ENCODE measurements at regions not wholly inside any gene's neighbourhood (a gene's known extent, or its start where the extent isn't known, plus 50 kb on each side); places are given as distances from the start of the nearest gene placed in this dataset.

DNA sequence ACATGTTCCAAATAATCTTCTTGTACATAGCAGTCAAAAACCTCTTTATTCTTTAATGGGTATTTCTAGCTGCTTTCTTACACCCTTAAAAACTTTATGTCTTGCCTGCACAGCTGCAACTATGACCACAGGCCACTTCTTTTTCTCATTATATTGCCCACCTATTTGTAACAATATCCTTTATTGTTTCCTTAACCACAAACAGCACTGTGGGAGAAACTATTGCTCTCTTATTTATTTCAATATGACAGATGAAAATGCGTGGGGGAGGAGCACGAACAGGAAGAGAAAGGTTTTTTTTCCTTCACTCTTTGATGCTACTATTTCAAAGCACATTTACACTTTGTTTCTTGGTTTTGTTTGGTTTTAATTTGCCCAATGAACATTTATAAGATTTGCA is 253.5 kb downstream of the GJA1 start:
- Histone ChIP-seq H3K4me3 (ENCODE audit: low read depth, low read length, poor library complexity, severe bottlenecking) (no peak overlapping the region), H3K9ac (ENCODE audit: low read length) (no peak overlapping the region), H3K36me3 (ENCODE audit: insufficient read depth, low read length) (no peaks in the 10 kb centered on the region), H3K9me2 (ENCODE audit: low read depth, low read length) (no peaks in the 10 kb centered on the region), H3K4me1 (ENCODE audit: insufficient read depth, low read length, severe bottlenecking) (no peaks in the 10 kb centered on the region), H4K20me1 (ENCODE audit: insufficient read depth, low read length) (no peaks in the 10 kb centered on the region), H3K79me2 (ENCODE audit: insufficient read depth, low read length) (no peaks in the 10 kb centered on the region), H2AFZ (ENCODE audit: low read length) (no peak overlapping the region), H3K27me3 (ENCODE audit: insufficient read depth, low read length) (no peaks in the 10 kb centered on the region), H3K4me2 (ENCODE audit: low read length) (no peak overlapping the region), H3F3A (ENCODE audit: insufficient read depth, low read length) (no peaks in the 10 kb centered on the region), H3K27ac (ENCODE audit: low read depth, low read length, poor library complexity, severe bottlenecking) (no peak overlapping the region), H3K9me3 (ENCODE audit: low read length) (no peaks in the 10 kb centered on the region)
- TF ChIP-seq, protein P1, sequence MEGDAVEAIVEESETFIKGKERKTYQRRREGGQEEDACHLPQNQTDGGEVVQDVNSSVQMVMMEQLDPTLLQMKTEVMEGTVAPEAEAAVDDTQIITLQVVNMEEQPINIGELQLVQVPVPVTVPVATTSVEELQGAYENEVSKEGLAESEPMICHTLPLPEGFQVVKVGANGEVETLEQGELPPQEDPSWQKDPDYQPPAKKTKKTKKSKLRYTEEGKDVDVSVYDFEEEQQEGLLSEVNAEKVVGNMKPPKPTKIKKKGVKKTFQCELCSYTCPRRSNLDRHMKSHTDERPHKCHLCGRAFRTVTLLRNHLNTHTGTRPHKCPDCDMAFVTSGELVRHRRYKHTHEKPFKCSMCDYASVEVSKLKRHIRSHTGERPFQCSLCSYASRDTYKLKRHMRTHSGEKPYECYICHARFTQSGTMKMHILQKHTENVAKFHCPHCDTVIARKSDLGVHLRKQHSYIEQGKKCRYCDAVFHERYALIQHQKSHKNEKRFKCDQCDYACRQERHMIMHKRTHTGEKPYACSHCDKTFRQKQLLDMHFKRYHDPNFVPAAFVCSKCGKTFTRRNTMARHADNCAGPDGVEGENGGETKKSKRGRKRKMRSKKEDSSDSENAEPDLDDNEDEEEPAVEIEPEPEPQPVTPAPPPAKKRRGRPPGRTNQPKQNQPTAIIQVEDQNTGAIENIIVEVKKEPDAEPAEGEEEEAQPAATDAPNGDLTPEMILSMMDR (IDR thresholded peaks at IDR 0.05; ENCODE audit: low read length), result no peak
- TF ChIP-seq EZH2 (IDR thresholded peaks at IDR 0.05; ENCODE audit: borderline replicate concordance, low read length), result no peak

DNA sequence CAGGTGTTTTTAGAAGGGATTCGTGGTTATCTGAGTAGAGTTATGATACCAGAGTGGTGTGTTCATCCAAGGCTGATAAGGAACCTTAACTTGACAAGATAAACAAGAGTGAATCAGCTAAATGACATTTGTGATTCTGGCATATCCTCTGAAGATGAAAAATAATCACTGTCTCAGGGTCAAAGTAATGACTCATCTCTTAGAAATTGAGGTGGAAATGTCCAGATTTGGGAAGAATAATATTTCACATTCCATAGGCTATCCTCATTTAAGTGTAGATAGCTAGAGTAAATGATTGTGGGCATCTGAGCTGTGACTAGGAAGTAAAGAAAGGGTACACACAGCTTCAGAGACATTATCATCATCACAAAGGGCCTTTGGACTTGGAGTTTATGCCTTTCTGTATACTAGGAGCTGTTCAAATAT is 255.7 kb downstream of the GJA1 start:
- no peak overlapping the region for H3K4me2 ChIP-seq (ENCODE audit: low read length)
- no peaks in the 10 kb centered on the region for H3F3A ChIP-seq (ENCODE audit: insufficient read depth, low read length)
- H3K27ac ChIP-seq (ENCODE audit: low read depth, low read length, poor library complexity, severe bottlenecking), result no peak overlapping the region
- H3K9me2 ChIP-seq (ENCODE audit: low read depth, low read length), result no peaks in the 10 kb centered on the region
- TF ChIP-seq, protein P1 (IDR thresholded peaks at IDR 0.05; ENCODE audit: low read length), result no peak
- TF ChIP-seq EZH2 (IDR thresholded peaks at IDR 0.05; ENCODE audit: borderline replicate concordance, low read length), result no peak
- no peak overlapping the region for H2AFZ ChIP-seq (ENCODE audit: low read length)
- no peaks in the 10 kb centered on the region for H3K79me2 ChIP-seq (ENCODE audit: insufficient read depth, low read length)
- no peaks in the 10 kb centered on the region for H3K36me3 ChIP-seq (ENCODE audit: insufficient read depth, low read length)
- H3K4me3 ChIP-seq (ENCODE audit: low read depth, low read length, poor library complexity, severe bottlenecking), result no peak overlapping the region
- no peaks in the 10 kb centered on the region for H3K9me3 ChIP-seq (ENCODE audit: low read length)
- no peaks in the 10 kb centered on the region for H4K20me1 ChIP-seq (ENCODE audit: insufficient read depth, low read length)
- no peaks in the 10 kb centered on the region for H3K4me1 ChIP-seq (ENCODE audit: insufficient read depth, low read length, severe bottlenecking)
- H3K9ac ChIP-seq (ENCODE audit: low read length), result no peak overlapping the region
- no peaks in the 10 kb centered on the region for H3K27me3 ChIP-seq (ENCODE audit: insufficient read depth, low read length)

- Histone ChIP-seq H2AFZ (ENCODE audit: low read length) (no peak overlapping the region), H3K36me3 (ENCODE audit: insufficient read depth, low read length) (no peaks in the 10 kb centered on the region), H3K27me3 (ENCODE audit: insufficient read depth, low read length) (no peaks in the 10 kb centered on the region), H3K4me2 (ENCODE audit: low read length) (no peak overlapping the region), H3K79me2 (ENCODE audit: insufficient read depth, low read length) (no peaks in the 10 kb centered on the region), H3K9me3 (ENCODE audit: low read length) (no peaks in the 10 kb centered on the region), H3K4me3 (ENCODE audit: low read depth, low read length, poor library complexity, severe bottlenecking) (no peak overlapping the region), H3F3A (ENCODE audit: insufficient read depth, low read length) (no peaks in the 10 kb centered on the region), H3K27ac (ENCODE audit: low read depth, low read length, poor library complexity, severe bottlenecking) (no peak overlapping the region), H3K9me2 (ENCODE audit: low read depth, low read length) (no peaks in the 10 kb centered on the region), H3K9ac (ENCODE audit: low read length) (no peak overlapping the region), H4K20me1 (ENCODE audit: insufficient read depth, low read length) (no peaks in the 10 kb centered on the region), H3K4me1 (ENCODE audit: insufficient read depth, low read length, severe bottlenecking) (no peaks in the 10 kb centered on the region)
- no peak for TF ChIP-seq EZH2 (IDR thresholded peaks at IDR 0.05; ENCODE audit: borderline replicate concordance, low read length)
- TF ChIP-seq, protein P1 (IDR thresholded peaks at IDR 0.05; ENCODE audit: low read length), result no peak
Measured at GRCh38 chr6:121694389-121694788, 258.9 kb downstream of the GJA1 start.

Data from OCI-LY1 (cell line).